ENCODE measurements at regions not wholly inside any gene's neighbourhood (a gene's known extent, or its start where the extent isn't known, plus 50 kb on each side); places are given as distances from the start of the nearest gene placed in this dataset.

DNA sequence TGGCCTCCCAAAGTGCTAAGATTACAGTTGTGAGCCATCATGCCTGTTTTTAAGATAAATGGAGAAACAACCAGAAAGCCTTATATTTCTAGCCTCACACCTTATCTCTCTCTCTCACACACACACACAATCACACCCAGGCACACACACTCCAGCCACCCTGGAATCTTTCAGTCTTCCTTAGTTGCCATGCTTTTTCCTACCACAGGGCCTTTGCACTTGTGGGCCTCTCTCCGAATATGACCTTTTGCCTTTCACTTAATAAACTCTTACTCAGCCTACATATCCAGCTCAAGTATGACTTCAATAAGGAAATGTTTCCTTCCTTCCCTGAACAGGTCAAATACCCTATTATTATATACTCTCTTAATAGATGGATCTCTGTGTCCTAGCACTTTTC is 290.7 kb downstream of the NFIB start:
- TF ChIP-seq, protein P1, sequence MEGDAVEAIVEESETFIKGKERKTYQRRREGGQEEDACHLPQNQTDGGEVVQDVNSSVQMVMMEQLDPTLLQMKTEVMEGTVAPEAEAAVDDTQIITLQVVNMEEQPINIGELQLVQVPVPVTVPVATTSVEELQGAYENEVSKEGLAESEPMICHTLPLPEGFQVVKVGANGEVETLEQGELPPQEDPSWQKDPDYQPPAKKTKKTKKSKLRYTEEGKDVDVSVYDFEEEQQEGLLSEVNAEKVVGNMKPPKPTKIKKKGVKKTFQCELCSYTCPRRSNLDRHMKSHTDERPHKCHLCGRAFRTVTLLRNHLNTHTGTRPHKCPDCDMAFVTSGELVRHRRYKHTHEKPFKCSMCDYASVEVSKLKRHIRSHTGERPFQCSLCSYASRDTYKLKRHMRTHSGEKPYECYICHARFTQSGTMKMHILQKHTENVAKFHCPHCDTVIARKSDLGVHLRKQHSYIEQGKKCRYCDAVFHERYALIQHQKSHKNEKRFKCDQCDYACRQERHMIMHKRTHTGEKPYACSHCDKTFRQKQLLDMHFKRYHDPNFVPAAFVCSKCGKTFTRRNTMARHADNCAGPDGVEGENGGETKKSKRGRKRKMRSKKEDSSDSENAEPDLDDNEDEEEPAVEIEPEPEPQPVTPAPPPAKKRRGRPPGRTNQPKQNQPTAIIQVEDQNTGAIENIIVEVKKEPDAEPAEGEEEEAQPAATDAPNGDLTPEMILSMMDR (IDR thresholded peaks at IDR 0.05; ENCODE audit: control insufficient read depth, insufficient read depth, low read depth, low read length, missing control alignments): no peak
- no peak for DNase-seq (ENCODE audit: low read depth)
- H3K4me3 ChIP-seq (ENCODE audit: control insufficient read depth, low read depth, low read length): no peak overlapping the region

- H3K4me3 ChIP-seq (ENCODE audit: control insufficient read depth, low read depth, low read length): no peak overlapping the region
- DNase-seq (ENCODE audit: low read depth): no peak
- TF ChIP-seq, protein P1 (IDR thresholded peaks at IDR 0.05; ENCODE audit: control insufficient read depth, insufficient read depth, low read depth, low read length, missing control alignments): no peak
These were observed 291.9 kb downstream of the NFIB start for GRCh38 chr9:14021871-14022525.

DNA sequence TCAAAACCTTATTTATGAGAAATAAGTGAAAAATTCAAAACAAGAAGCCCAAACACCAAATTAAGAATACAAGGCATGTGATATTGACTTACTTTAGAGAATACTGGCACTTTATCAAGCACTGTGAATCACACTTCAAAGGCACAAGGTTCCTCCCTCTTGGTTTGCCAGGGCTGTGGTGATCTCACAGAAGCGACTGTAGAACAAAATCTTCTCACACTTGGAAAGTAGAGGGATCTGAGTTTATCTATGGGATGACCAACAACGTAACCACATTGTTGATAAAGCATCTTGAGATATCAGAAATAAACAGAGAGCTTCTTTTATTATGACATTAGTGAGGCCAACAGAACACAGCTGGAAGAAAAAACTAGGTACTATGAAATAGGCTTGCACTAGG is 295.9 kb downstream of the NFIB start:
- no peak for DNase-seq (ENCODE audit: low read depth)
- H3K4me3 ChIP-seq (ENCODE audit: control insufficient read depth, low read depth, low read length): no peak overlapping the region
- TF ChIP-seq, protein P1 (IDR thresholded peaks at IDR 0.05; ENCODE audit: control insufficient read depth, insufficient read depth, low read depth, low read length, missing control alignments): no peak

DNA sequence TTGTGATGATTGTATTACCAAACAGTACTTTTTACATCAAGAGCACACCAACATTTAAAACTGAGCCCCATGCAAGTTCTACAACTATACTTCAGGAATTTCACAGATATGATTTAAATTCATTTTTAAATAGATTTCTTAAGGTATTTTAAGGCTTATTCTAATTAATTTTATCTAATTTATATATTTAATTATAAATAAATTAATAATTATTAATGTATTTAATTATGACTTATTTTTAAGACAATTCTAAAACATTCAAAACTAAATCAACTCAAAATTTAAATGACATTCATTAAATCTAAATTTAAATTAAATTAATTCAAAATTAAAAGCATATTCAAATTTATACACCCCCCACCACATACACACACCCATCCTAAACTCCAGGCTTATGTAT is 299.2 kb downstream of the NFIB start:
- H3K4me3 ChIP-seq (ENCODE audit: control insufficient read depth, low read depth, low read length): no peak overlapping the region
- DNase-seq (ENCODE audit: low read depth): no peak
- TF ChIP-seq, protein P1 (IDR thresholded peaks at IDR 0.05; ENCODE audit: control insufficient read depth, insufficient read depth, low read depth, low read length, missing control alignments): no peak

GRCh38 chr9:14014218-14014617 is 299.7 kb downstream of the NFIB start:
- no peak for DNase-seq (ENCODE audit: low read depth)
- TF ChIP-seq, protein P1 (IDR thresholded peaks at IDR 0.05; ENCODE audit: control insufficient read depth, insufficient read depth, low read depth, low read length, missing control alignments): no peak
- H3K4me3 ChIP-seq (ENCODE audit: control insufficient read depth, low read depth, low read length): no peak overlapping the region

DNA sequence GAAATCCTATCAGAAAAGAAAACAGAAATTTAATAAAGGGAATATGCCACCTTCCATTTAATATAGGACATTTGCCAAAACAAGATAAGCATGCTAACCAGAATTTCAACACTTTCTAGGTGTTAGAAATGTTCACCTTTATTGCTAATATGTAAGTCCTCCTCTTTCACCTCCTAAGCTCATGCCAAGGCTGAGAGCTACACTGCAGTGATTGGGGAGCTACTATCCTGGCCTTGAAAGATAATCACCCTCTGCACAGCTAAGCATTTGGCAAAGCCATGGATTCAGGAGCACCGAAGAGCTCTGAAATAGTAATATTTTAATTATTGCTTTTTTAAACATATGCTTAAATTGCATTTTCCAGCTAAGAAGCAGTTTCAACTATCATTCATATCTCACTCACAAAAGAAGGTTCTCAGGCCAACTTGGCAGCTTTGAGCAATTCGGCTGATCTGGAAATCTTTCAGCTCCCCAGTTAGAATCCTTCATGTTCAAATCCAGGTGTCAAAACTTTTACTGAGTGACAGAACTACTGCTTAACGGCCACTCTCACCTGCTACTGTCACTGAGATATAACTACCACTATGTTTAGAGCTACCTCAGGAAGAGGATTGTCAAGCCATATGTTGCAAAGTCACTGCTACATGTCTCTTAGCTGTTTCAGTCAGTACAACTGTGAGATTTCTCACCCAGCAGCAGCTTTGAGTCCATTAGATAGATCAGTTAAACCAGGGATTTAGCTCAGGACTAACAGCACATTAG is 302.0 kb downstream of the NFIB start:
- no peak overlapping the region for H3K4me3 ChIP-seq (ENCODE audit: control insufficient read depth, low read depth, low read length)
- DNase-seq (ENCODE audit: low read depth): no peak
- TF ChIP-seq, protein P1 (IDR thresholded peaks at IDR 0.05; ENCODE audit: control insufficient read depth, insufficient read depth, low read depth, low read length, missing control alignments): no peak

Data from AG09309 (cell line).